AG09309 (cell line): ENCODE measurements at regions not wholly inside any gene's neighbourhood (a gene's known extent, or its start where the extent isn't known, plus 50 kb on each side); places are given as distances from the start of the nearest gene placed in this dataset.

Experiments
- DNase-seq: peaks from one replicate; pipeline ENCODE4 v3.0.0-alpha.2; 2010; ENCODE audit warnings: low read depth
- H3K4me3 ChIP-seq: 2 replicates; pipeline ENCODE4 v1.5.1; 2011; ENCODE audit warnings: mild to moderate bottlenecking, low read depth, low read length, moderate library complexity; ENCODE audit not compliant: control insufficient read depth
- CTCF ChIP-seq: IDR thresholded peaks from 2 replicates; pipeline ENCODE4 v1.5.1; 2011; ENCODE audit warnings: mild to moderate bottlenecking, low read depth, low read length, inconsistent platforms; ENCODE audit not compliant: insufficient read depth, control insufficient read depth; ENCODE audit errors: missing control alignments

- no peak overlapping the region for H3K4me3 ChIP-seq
- no peak for TF ChIP-seq CTCF
- no peak for DNase-seq
Measured at GRCh38 chr17:65278820-65279184, 141.6 kb downstream of the RGS9 start.

GRCh38 chr17:65278050-65278819 is 141.1 kb downstream of the RGS9 start:
- no peak overlapping the region for H3K4me3 ChIP-seq
- DNase-seq, result no peak

GRCh38 chr17:65277576-65277975 is 140.4 kb downstream of the RGS9 start:
- no peak for TF ChIP-seq CTCF
- no peak for DNase-seq
- H3K4me3 ChIP-seq, result peak overlapping the region; percentile 9

More at GRCh38 chr17:65278050-65278819, 141.1 kb downstream of the RGS9 start:
- TF ChIP-seq CTCF, result peak; percentile 83
